GM18499 (cell line): ENCODE measurements at regions not wholly inside any gene's neighbourhood (a gene's known extent, or its start where the extent isn't known, plus 50 kb on each side); places are given as distances from the start of the nearest gene placed in this dataset.

ENCODE experiments used
- ATAC-seq: cut with Tn5 transposase; IDR thresholded peaks from one replicate; pipeline ENCODE4 v1.9.1; 2021; ENCODE audit warnings: moderate number of reproducible peaks; ENCODE audit not compliant: insufficient read depth, unreplicated experiment

- no peak for ATAC-seq
Observed at GRCh38 chr3:150306083-150306482, 102.0 kb upstream of the TSC22D2 start.

- ATAC-seq = no peak
Observed at GRCh38 chr3:150303768-150304167, 104.3 kb upstream of the TSC22D2 start.

- no peak for ATAC-seq
Observed at GRCh38 chr3:150302246-150302645, 105.9 kb upstream of the TSC22D2 start.

GRCh38 chr3:150300852-150301517 is 107.1 kb upstream of the TSC22D2 start:
- no peak for ATAC-seq

GRCh38 chr3:150300388-150300787 is 107.7 kb upstream of the TSC22D2 start:
- no peak for ATAC-seq

GRCh38 chr3:150299201-150299600 is 108.9 kb upstream of the TSC22D2 start:
- ATAC-seq = no peak

- no peak for ATAC-seq
Observed at GRCh38 chr3:150296966-150297365, 111.1 kb upstream of the TSC22D2 start.

GRCh38 chr3:150296123-150296735 is 111.9 kb upstream of the TSC22D2 start:
- no peak for ATAC-seq

- ATAC-seq = no peak
Observed at GRCh38 chr3:150293401-150294001, 114.6 kb upstream of the TSC22D2 start.

GRCh38 chr3:150292891-150293290 is 115.2 kb upstream of the TSC22D2 start:
- no peak for ATAC-seq

GRCh38 chr3:150291515-150291914 is 116.6 kb upstream of the TSC22D2 start:
- ATAC-seq = no peak

- ATAC-seq = no peak
Observed at GRCh38 chr3:150286390-150287147, 121.5 kb upstream of the TSC22D2 start.

- no peak for ATAC-seq
Observed at GRCh38 chr3:150285601-150286000, 122.5 kb upstream of the TSC22D2 start.

GRCh38 chr3:150278843-150279381 is 129.2 kb upstream of the TSC22D2 start:
- ATAC-seq = no peak

- no peak for ATAC-seq
Observed at GRCh38 chr3:150278195-150278594, 129.9 kb upstream of the TSC22D2 start.

GRCh38 chr3:150277444-150277843 is 130.7 kb upstream of the TSC22D2 start:
- ATAC-seq = no peak

- no peak for ATAC-seq
Observed at GRCh38 chr3:150275941-150276340, 132.2 kb upstream of the TSC22D2 start.

- ATAC-seq = no peak
Observed at GRCh38 chr3:150274372-150274771, 133.7 kb upstream of the TSC22D2 start.

GRCh38 chr3:150273396-150273795 is 134.7 kb upstream of the TSC22D2 start:
- ATAC-seq = no peak

GRCh38 chr3:150271591-150271960 is 136.5 kb upstream of the TSC22D2 start:
- ATAC-seq = no peak
